GM12874 (cell line): ENCODE measurements at regions not wholly inside any gene's neighbourhood (a gene's known extent, or its start where the extent isn't known, plus 50 kb on each side); places are given as distances from the start of the nearest gene placed in this dataset.

Experiments
- CTCF ChIP-seq: IDR thresholded peaks from 2 replicates; pipeline ENCODE4 v1.5.1; 2011; ENCODE audit warnings: low read depth, mild to moderate bottlenecking, control low read depth, low read length, moderate library complexity; ENCODE audit not compliant: insufficient read depth

DNA sequence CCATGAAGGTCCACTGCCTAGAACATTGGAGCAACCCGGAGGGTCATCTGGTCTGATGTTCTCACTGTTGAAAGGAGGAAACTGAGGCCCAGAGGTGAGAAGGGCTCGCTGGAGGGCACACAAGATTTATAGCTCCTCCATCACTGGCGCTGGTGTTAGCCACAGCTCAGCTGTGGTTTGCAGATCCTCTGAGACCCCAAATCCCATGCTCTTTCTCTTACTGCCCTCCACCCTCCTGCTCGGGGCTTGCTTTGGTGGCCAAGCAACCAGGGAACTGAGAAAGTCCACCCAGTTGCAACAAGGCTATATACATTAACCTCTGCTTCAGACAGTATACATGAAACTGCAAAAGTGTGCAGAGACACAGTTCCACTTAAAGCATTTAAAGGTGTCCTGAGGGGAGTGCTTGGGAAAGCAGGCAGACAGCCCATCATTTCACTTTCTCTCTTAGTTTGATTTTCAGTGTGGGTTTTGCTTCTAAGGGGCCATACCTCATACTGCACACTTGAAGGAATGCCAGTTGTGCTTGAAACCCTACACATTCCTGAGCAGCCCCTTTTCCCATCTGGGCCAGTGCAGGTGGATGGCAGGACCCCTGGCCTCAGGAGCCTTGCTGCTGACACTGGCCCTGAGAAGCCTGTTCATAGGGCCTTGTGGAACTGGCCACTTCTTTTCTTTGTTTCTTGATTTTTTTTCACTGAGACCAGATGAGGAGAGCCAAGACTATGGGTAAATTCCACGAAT lies 347.6 kb downstream of the CDC5L start:
- no peak for TF ChIP-seq CTCF

DNA sequence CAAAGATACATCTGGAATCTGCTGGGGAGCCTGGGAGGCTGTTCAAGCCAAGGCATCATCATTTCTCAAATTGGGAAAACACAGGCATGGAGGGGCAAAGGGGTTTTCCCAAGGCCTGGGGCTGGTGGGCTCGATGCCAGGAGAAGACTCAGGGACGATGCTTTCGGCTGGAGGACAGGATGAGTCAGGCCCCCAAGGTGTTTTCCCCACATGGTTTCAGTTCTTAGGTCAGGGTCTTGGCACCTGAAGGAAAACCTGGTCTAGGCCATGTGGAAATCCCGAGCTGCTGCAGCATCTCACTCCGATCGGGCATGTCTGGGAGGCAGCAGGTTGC lies 348.1 kb downstream of the CDC5L start:
- TF ChIP-seq CTCF = no peak

DNA sequence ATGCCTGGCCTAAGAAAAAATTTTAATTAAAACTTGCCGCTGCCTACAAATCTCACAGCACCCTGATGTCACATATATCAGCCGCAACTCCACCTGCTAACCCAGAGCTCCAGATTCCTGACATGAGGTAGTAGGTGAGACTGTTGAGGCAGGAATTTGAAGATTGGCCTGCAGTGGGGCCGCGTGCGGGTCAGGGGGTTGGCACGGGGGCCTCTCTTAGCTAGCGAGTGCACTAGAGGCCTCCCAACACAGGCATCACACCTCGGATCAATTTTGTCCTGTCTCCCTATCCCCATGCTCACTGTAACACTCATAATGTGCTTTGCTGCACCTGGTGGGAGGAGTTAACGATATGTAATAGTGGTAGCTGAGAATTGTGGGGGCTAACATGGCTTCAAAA lies 349.8 kb downstream of the CDC5L start:
- TF ChIP-seq CTCF = no peak

- TF ChIP-seq CTCF = no peak
Observed at GRCh38 chr6:44737829-44738528, 350.5 kb downstream of the CDC5L start.

DNA sequence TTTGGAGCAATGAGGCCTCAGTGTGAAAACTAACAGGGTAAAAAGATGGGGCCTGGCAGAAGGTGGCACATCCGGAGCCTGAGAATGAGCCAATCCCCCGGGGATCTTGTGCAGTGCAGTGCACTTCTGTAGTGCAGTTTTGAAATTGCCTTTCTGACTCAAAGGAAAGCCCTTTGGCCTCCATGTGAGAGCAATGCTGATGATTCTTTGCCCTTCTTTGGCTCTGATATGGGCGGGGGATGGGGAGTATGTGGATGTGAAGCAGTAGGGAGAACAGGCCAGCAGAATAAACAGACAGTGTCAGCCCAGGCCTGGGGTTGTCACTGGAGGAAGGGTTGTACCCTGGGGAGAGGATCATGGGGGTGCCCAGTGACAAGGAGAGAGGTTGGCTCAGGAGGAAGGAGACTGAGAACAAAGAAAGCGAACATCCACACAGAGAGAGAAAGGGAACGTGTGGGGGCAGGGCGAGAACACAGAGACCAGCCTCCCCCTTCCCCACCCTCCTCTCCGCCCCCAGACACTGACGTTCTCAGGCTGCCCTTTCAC lies 351.2 kb downstream of the CDC5L start:
- TF ChIP-seq CTCF = no peak

DNA sequence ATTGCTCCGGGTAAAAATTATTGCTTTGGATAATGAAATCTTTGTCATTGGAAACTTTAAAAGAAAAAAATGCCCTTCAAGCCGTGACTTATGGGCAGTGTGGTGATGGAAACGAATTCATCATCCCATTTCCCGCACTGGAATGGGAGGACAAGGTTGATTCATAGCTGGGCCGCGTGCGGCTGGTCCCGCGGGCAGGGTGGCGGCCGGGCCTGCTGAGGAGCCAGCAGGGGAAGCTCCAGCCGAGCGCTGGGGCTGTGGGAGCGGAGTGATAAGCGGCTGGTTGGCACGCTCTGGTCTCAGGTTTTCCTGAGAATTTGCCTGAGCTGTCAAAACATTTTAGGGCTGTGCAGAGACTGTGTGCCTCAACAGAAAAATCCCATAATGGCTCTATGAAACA lies 351.7 kb downstream of the CDC5L start:
- TF ChIP-seq CTCF = no peak

- no peak for TF ChIP-seq CTCF
Observed at GRCh38 chr6:44740566-44741120, 353.1 kb downstream of the CDC5L start.
